SK-N-SH (cell line): ENCODE measurements at regions not wholly inside any gene's neighbourhood (a gene's known extent, or its start where the extent isn't known, plus 50 kb on each side); places are given as distances from the start of the nearest gene placed in this dataset.
"Not testable (repeated sequence)": the region's sequence is repeated elsewhere in the genome, so short reads cannot be mapped to it uniquely, and the experiment has no call there.

Experiments
- CTCF ChIA-PET: fragments of 300-600, 350-600 bp; formaldehyde crosslinking; extraction: SDS; loops from one replicate; lab custom pipeline; 2021; lab: Yijun Ruan, JAX
- POLR2A ChIA-PET: fragments of 350-600 bp; sonication (Branson Sonifier 250); formaldehyde crosslinking; extraction: SDS; loops from one replicate; lab custom pipeline; 2020; ENCODE audit warnings: antibody characterized with exemption, inconsistent platforms; lab: Yijun Ruan, JAX
- DNase-seq: peaks from one replicate; pipeline ENCODE4 v3.0.0; 2012
- H2AFZ ChIP-seq: fragments of 200-600 bp; sonication (generic); 2 replicates; pipeline ENCODE4 v1.8.1; 2016; ENCODE audit warnings: antibody characterized with exemption, mild to moderate bottlenecking, low read depth
- H3F3A ChIP-seq: fragments of 200-600 bp; sonication (generic); replicated peaks from 2 replicates; pipeline ENCODE3; 2016; ENCODE audit warnings: antibody characterized with exemption, mild to moderate bottlenecking; ENCODE audit not compliant: insufficient read depth
- H3K27ac ChIP-seq, 2 experiments: fragments of 200-500 bp in 1 of 2; fragments of 200-600 bp in 1 of 2; sonication (Bioruptor generic) in 1 of 2; sonication (generic), shearing (Covaris generic) in 1 of 2; 2 replicates each; pipeline versions ENCODE4 v1.5.1 to v1.6.1; 2014 to 2016; ENCODE audit warnings: low read depth in 2 of 2, inconsistent platforms in 1 of 2, low read length in 1 of 2, mild to moderate bottlenecking in 1 of 2, mixed read lengths in 1 of 2
- H3K27me3 ChIP-seq: fragments of 200-600 bp; sonication (generic), shearing (Covaris generic); 2 replicates; pipeline ENCODE4 v1.6.1; 2016; ENCODE audit warnings: mixed run types; ENCODE audit not compliant: insufficient read depth
- H3K36me3 ChIP-seq, 2 experiments: fragments of 200-500 bp in 1 of 2; fragments of 200-600 bp in 1 of 2; sonication (Bioruptor generic) in 1 of 2; sonication (generic) in 1 of 2; replicated peaks in 1 of 2; 2 replicates each; pipeline versions ENCODE3 to v1.5.1; 2014 to 2016; ENCODE audit warnings: low read length in 1 of 2, mild to moderate bottlenecking in 1 of 2; ENCODE audit not compliant: insufficient read depth in 2 of 2, control insufficient read depth in 1 of 2
- H3K4me1 ChIP-seq, 2 experiments: fragments of 200-500 bp in 1 of 2; fragments of 200-600 bp in 1 of 2; sonication (Bioruptor generic) in 1 of 2; sonication (generic), shearing (Covaris generic) in 1 of 2; 2 replicates each; pipeline versions ENCODE4 v1.5.1 to v1.6.1; 2014 to 2016; ENCODE audit warnings: low read depth in 1 of 2, low read length in 1 of 2, mixed run types in 1 of 2; ENCODE audit not compliant: insufficient read depth in 2 of 2, control insufficient read depth in 1 of 2
- H3K4me2 ChIP-seq: fragments of 200-600 bp; sonication (generic), shearing (Covaris generic); 2 replicates; pipeline ENCODE4 v1.6.1; 2017; ENCODE audit warnings: mixed run types
- H3K4me3 ChIP-seq, 2 experiments: fragments of 200-500 bp in 1 of 2; fragments of 200-600 bp in 1 of 2; sonication (Bioruptor generic) in 1 of 2; sonication (generic), shearing (Covaris generic) in 1 of 2; 2 replicates each; pipeline versions ENCODE4 v1.5.1 to v1.8.1; 2014 to 2016; ENCODE audit warnings: low read depth in 2 of 2, inconsistent platforms in 1 of 2, low read length in 1 of 2, mild to moderate bottlenecking in 1 of 2, mixed read lengths in 1 of 2, moderate library complexity in 1 of 2
- H3K79me2 ChIP-seq: fragments of 200-600 bp; sonication (generic); 2 replicates; pipeline ENCODE4 v1.8.1; 2017; ENCODE audit warnings: mild to moderate bottlenecking; ENCODE audit not compliant: insufficient read depth
- H3K9ac ChIP-seq: fragments of 200-600 bp; sonication (generic); 2 replicates; pipeline ENCODE4 v1.6.1; 2017; ENCODE audit warnings: mixed run types
- H3K9me2 ChIP-seq: fragments of 200-600 bp; sonication (generic); 2 replicates; pipeline ENCODE4 v1.6.1; 2017; ENCODE audit warnings: mixed run types
- H3K9me3 ChIP-seq: fragments of 200-600 bp; sonication (generic); 2 replicates; pipeline ENCODE4 v1.6.1; 2017; ENCODE audit warnings: mixed run types, mild to moderate bottlenecking, moderate library complexity
- H4K20me1 ChIP-seq: fragments of 200-600 bp; sonication (generic); 2 replicates; pipeline ENCODE4 v1.6.1; 2017; ENCODE audit warnings: mild to moderate bottlenecking, mixed run types; ENCODE audit not compliant: insufficient read depth
- CHD2 ChIP-seq: fragments of 150-350 bp; IDR thresholded peaks from 2 replicates; pipeline ENCODE4 v1.6.1; 2018; ENCODE audit warnings: low read length; ENCODE audit not compliant: partially characterized antibody
- FOSL2 ChIP-seq: IDR thresholded peaks from 2 replicates; pipeline ENCODE4 v1.4.0; 2012; ENCODE audit warnings: low read depth, mild to moderate bottlenecking, moderate library complexity, borderline replicate concordance
- FOXM1 ChIP-seq: IDR thresholded peaks from 2 replicates; pipeline ENCODE4 v1.4.0; 2012; ENCODE audit warnings: low read depth, mild to moderate bottlenecking
- JUND ChIP-seq: IDR thresholded peaks from 2 replicates; pipeline ENCODE4 v1.4.0; 2012
- NRF1 ChIP-seq: IDR thresholded peaks from 2 replicates; pipeline ENCODE4 v1.6.1; 2012; ENCODE audit warnings: low read depth, mild to moderate bottlenecking, low read length
- RCOR1 ChIP-seq: fragments of 150-350 bp; IDR thresholded peaks from 2 replicates; pipeline ENCODE4 v1.6.1; 2017; ENCODE audit warnings: antibody characterized with exemption, low read length
- SIN3A ChIP-seq: IDR thresholded peaks from 2 replicates; pipeline ENCODE4 v1.6.1; 2012; ENCODE audit warnings: low read depth, mild to moderate bottlenecking, low read length, moderate library complexity, borderline replicate concordance
- TCF12 ChIP-seq: IDR thresholded peaks from 2 replicates; pipeline ENCODE4 v1.4.0; 2012
- WGBS: methylation state at CpG from one replicate; pipeline ENCODE4 v1.1.6; 2017; ENCODE audit warnings: low lambda C conversion rate; 5-methylcytosine and 5-hydroxymethylcytosine counted together
- TF ChIP-seq, protein P1 (sequence below): IDR thresholded peaks from 2 replicates; pipeline ENCODE4 v1.4.0; 2012; ENCODE audit warnings: low read depth, borderline replicate concordance

DNA sequence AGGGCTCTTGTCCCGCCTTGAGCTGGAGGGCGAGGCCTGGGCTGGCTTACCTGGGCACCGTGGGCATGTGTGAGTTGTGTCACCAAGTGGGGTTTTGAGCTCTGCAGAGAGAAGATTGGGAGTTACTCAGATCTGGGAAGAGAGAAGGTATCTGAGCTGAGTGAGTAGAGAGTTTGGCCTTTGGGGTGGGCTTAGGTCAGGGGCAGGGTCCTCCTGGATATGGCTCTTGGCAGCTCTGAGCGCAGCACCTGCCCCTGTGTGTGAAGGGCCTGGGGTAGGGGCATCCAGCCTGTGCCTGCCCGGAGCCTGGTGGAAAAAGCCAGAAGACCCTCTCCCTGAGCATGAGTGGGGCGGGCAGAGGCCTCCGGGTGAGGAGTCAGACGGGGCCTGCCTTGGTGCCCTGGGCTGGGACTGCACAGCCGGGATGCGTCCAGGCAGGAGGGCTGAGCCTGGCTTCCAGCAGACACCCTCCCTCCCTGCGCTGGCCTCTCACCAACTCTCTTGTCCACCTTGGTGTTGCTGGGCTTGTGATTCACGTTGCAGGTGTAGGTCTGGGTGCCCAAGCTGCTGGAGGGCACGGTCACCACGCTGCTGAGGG, 244.3 kb downstream of the TMEM121 start:
- H3K36me3 ChIP-seq, CTCF ChIA-PET, H3K9me2 ChIP-seq, H3K79me2 ChIP-seq, H3K4me3 ChIP-seq, H3K9me3 ChIP-seq, H2AFZ ChIP-seq, H4K20me1 ChIP-seq, H3F3A ChIP-seq, H3K27me3 ChIP-seq, H3K4me1 ChIP-seq, H3K27ac ChIP-seq, H3K9ac ChIP-seq, DNase-seq, POLR2A ChIA-PET, H3K4me2 ChIP-seq: not testable (repeated sequence)
- 35% methylated on average over 7 of the region's 14 CpGs for WGBS

DNA sequence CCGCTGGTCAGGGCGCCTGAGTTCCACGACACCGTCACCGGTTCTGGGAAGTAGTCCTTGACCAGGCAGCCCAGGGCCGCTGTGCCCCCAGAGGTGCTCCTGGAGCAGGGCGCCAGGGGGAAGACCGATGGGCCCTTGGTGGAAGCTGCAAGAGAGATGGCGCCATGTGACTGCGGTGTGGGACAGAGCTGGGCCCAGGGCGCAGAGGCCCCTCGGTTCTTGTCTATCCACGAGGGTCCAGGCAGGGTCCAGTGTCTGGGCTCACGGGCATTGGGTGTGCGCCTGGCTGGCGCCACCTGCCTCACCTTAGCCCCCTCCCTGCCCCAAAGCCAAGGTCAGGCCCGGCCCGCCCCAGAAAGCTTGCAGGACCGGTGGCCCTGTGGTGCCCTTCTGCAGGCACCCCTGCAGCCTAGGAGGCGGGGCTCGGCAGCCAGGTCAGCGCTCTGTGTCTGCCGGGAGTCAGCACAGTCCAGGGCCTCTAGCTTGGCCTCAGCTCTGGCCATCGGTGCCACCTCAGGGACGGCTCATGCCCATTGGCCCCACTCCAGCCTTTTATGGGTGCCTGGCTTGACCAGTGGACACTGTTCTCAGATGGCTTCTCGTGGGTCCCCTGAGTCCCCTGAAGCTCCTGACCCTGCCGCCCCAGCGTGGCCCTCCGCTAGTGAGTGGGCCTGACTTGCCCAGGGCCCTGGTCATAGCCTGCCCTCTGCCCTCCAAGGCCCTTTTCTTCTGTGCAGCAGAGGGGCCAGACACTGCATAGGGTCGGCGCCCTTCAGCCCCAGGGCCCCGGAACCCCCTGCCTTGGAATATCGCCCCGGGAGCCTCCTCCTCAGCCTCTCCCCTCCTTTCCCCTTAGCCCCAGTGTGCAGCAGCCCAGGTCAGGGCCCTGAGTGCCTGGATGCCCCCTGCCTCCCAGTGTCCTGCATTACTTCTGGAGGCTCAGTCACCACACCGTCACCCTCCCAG, 245.2 kb downstream of the TMEM121 start:
- CTCF ChIA-PET, H3K27me3 ChIP-seq, H3K4me3 ChIP-seq, H4K20me1 ChIP-seq, H3K36me3 ChIP-seq, H3K4me1 ChIP-seq, H3F3A ChIP-seq, H3K4me2 ChIP-seq, H3K9me3 ChIP-seq, H3K9me2 ChIP-seq, H3K9ac ChIP-seq, H2AFZ ChIP-seq, H3K79me2 ChIP-seq, H3K27ac ChIP-seq, POLR2A ChIA-PET, DNase-seq: not testable (repeated sequence)
- WGBS: 60% methylated on average over 9 of the region's 35 CpGs

DNA sequence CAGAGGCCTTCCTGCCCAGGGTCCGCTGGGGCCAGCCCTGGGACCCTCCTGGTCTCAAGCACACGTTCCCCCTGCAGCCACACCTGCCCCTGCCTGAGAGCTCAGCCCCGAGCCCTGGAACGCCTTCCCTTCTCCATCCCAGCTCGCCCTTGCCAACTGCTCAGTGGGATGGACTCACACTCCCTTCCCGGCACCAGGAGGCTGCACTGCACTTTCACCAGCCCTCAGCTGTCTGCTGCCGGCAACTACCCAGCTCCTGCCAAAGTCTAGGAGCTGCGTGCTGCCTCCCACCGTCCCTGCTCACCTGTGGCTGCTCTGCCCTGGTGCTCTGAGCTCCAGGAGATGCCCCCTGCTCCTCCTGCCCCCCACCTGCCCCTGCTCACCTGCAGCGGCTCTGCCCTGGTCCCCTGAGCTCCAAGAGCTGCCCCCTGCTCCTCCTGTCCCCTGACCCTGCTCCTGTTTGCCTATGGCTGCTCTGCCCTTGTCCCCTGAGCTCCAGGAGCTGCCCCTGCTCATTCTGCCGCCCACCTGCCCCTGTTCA, 246.4 kb downstream of the TMEM121 start:
- H3K9ac ChIP-seq, H3K4me2 ChIP-seq, H4K20me1 ChIP-seq, POLR2A ChIA-PET, H3K79me2 ChIP-seq, H3K9me3 ChIP-seq, H3K27me3 ChIP-seq, H3K27ac ChIP-seq, H3K4me1 ChIP-seq, H3K4me3 ChIP-seq, DNase-seq, H3K36me3 ChIP-seq, H2AFZ ChIP-seq, H3K9me2 ChIP-seq, H3F3A ChIP-seq: not testable (repeated sequence)
- CTCF ChIA-PET: interaction anchor here (0.5 kb wide), 1 partner anchor 25 kb away, joined by 3 read pairs; no protein-coding TSS in a partner anchor
- WGBS: 15% methylated on average over 2 of the region's 11 CpGs

DNA sequence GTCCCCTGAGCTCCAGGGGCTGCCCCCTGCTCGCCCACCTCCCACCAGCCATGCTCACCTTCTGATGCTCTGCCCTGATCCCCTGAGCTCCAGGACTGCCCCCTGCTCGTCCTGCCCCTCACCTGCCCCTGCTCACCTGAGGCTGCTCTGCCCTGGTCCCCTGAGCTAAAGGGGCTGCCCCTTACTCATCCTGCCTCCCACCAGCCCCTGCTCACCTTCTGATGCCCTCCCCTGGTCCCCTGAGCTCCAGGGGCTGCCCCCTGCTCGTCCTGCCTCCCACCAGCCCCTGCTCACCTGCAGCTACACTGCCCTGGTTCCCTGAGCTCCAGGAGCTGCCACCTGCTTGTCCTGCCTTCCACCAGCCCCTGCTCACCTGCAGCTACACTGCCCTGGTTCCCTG, 247.2 kb downstream of the TMEM121 start:
- no peaks in the 10 kb centered on the region for H3F3A ChIP-seq
- POLR2A ChIA-PET: no interaction called here
- no peak overlapping the region for H2AFZ ChIP-seq
- TF ChIP-seq, protein P1, sequence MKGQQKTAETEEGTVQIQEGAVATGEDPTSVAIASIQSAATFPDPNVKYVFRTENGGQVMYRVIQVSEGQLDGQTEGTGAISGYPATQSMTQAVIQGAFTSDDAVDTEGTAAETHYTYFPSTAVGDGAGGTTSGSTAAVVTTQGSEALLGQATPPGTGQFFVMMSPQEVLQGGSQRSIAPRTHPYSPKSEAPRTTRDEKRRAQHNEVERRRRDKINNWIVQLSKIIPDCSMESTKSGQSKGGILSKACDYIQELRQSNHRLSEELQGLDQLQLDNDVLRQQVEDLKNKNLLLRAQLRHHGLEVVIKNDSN: no peak
- TF ChIP-seq TCF12 (no peak), SIN3A (no peak), RCOR1 (no peak), FOXM1 (no peak), JUND (no peak), FOSL2 (no peak), NRF1 (no peak), CHD2 (no peak)
- no peak overlapping the region for H3K9ac ChIP-seq
- WGBS: 9% methylated on average over 3 of the region's 3 CpGs
- CTCF ChIA-PET: no interaction called here
- H3K27me3 ChIP-seq: no peaks in the 10 kb centered on the region
- H3K79me2 ChIP-seq: no peaks in the 10 kb centered on the region
- H4K20me1 ChIP-seq: no peaks in the 10 kb centered on the region
- H3K4me3 ChIP-seq: no peak overlapping the region
- no peaks in the 10 kb centered on the region for H3K9me2 ChIP-seq
- no peak overlapping the region for H3K4me2 ChIP-seq
- no peak for DNase-seq
- H3K36me3 ChIP-seq: no peaks in the 10 kb centered on the region
- H3K27ac ChIP-seq: no peak overlapping the region
- H3K9me3 ChIP-seq: no peaks in the 10 kb centered on the region
- H3K4me1 ChIP-seq: peaks cover 0 to 4% of the 10 kb centered on the region in 2 experiments; a peak in 1 of 4 replicates
